Activated CD8-positive, alpha-beta memory T cell treated with anti-CD3 and anti-CD28 coated beads, Interleukin-2, amount 50 U/mL, for 24 hours (primary cell): ENCODE measurements at regions not wholly inside any gene's neighbourhood (a gene's known extent, or its start where the extent isn't known, plus 50 kb on each side); places are given as distances from the start of the nearest gene placed in this dataset.

Experiments
- DNase-seq: peaks from one replicate; pipeline ENCODE4 v3.0.0-alpha.2; 2020; ENCODE audit errors: extremely low read depth

DNA sequence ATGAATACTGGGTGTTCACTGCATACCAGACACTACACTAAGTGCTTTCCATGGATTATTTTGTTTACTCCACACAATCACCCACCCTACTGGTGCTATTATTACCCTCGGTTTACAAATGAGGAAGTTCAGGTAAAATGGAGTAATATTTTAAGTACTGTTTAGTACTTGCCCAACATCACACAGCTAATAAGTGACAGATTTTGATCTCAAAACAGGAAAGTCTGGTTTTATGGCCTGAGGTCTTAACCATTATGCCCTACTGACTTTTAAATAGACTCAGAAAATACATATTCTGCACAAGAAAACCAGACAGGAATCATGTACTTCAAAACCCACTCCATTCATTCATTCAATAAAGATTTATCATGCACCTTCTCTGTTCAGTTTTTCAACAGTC is 431.0 kb upstream of the TLE4 start:
- DNase-seq: no peak

DNA sequence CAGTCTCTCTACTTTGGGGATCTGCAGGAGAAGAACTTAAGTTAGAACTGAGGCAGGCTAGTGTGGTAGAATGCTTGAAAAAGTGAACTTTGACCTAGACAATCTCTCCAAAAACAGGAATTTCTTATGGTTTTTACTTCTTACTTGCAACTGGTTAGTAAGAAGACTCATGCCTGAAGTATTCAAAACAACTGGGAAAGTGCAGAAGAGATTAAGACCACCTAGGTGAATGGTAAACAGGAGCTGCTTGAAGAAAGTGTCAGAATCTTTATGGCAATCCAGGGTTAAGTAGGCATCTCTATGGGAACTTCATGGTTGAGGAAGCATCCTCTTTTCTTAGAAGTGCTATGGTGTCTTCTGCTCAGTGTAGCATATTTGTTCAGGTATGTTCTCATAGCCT is 428.6 kb upstream of the TLE4 start:
- DNase-seq: no peak

DNA sequence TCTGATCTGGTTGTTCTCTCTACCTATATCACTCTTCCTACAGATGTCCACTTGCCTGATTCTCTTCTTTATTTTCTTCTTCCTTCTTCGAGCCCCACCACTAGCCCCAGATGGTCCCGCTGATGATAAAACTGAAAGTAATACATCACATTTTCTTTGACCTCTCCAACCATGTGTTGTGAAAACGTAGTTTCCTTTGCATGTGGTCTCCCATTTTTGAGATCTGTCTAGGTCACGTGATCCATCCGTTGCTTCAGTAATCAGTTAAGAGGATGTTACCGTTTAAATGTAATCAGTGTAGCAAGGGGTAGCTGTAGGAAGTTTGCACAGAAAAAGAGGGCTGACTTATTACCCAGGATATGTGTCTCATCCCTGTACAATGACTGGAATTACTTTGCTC is 426.3 kb upstream of the TLE4 start:
- DNase-seq: no peak

DNA sequence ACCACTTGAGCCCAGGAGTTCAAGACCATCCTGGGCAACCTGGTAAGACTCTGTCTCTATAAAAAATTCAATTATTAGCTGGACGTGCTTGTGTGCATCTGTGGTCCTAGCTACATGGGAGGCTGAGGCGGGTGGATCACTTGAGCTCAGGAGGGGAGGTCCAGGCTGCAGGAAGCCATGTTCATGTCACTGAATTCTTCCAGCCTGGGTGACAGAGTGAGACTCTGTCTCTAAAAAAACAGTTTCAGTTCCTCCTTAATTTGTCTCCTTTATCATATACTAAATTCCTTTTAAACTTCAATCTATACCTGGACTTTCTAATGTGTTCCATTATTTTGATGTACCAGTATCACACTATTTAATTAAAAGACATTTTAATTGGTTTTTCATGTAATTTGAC is 422.2 kb upstream of the TLE4 start:
- DNase-seq: no peak

DNA sequence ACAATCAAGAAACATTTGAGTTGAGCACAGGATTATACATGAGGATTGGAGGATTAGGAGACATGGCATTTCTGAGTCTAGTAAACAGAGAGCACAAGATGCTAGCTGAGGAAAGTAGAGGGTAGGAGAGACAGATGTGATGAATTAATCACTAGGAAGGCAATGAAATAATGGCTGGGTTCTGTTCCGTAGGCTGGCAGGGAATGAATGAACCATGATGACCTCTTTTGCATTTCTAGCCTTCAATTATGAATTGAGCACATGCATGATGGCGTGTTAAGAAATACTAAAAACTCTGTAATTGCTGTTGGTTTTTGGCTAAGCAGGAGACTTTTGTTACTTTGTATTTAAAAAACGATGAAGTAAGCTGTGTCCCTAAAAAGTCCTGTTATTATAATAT is 420.0 kb upstream of the TLE4 start:
- no peak for DNase-seq

DNA sequence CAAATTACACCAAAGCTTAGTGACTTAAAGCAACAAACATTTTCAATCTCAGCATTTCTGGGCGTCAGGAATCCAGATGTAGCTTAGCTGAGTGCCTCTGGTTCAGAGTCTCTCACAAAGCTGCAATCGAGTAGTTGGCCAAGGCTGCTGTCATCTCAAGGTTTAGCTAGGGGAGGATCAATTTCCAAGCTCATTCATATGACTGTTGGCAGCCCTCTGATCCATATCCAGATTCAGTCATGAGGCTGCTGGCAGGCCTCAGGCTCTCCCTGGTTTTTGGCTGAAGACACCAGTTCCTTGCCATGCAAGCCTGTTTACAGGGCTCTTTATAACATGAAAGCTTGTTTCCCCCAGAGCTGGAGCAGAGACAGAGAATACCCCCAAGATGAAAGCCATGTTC is 419.5 kb upstream of the TLE4 start:
- no peak for DNase-seq

DNA sequence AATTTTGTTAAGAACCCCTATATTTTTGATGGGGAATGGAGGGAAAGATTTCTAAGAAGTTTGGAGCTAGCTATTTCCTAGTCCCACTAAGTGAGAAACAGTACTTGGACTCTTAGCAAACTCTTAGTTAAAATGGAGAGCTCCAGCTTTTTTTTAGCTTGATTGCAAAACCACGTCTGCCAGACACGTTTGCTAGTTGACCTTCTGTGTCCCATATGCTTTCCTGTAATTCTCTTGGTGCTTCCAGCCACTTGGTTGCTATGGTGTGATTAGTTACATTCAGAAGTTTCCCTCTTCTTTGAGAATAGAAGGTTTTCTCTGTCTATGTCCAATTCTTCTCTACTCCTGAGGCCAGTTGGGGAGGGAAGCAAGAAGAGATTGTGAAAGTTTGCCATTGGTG is 417.0 kb upstream of the TLE4 start:
- DNase-seq: no peak

DNA sequence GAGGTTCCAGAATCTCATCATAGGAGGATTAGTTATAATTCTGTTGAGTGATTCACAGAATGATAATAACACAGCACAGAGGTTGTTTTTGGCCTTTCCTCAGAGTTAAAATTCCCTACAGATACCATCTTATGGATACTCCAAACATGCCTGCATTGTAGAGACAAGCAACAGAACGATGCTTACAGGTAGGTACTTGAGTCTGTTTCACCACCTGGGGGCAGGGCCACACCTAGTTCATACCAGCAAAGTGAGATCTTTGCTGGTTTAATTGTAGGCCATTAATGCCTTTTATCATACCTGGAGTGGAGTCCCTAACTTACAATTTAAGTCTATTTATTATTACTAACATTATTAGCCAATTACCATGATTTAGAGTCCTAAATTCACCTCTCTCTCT is 416.5 kb upstream of the TLE4 start:
- DNase-seq: no peak

DNA sequence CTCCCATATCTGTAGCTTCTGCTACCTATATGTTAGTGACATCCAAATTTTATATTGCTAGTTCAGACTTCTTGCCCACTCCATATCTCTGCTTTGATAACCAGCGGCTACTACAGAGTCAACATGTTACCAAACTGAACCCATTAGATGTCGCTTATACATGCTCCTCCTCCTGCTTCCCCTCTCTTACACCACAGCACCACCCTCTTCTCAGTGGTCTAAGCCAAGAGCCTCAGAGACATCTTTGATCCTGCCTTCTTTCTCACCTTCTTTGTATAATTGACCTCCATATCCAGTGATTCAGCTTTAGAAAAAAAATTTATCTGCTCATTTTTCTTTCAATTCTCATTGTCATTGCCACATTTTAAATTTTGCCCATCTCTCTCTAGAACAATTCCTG is 408.2 kb upstream of the TLE4 start:
- no peak for DNase-seq

DNA sequence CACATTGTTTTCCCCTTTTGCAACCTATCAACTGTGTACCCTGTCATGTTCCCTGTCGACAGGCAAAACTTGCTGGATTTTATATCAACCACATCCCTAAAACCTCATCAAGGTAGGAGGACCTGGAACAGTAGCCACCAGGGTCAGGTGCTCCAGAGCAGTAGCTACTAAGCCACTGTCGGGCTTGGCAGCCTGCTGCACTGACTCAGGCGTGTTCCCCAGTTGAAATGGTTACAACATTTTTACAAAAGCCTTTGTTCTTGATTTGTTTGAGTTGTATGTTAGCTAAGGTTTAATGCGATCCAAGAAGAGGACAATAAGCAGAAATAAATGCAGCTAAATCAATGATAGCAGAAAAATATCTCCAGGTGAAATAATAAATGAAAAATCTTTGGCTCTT is 407.4 kb upstream of the TLE4 start:
- DNase-seq: no peak

DNA sequence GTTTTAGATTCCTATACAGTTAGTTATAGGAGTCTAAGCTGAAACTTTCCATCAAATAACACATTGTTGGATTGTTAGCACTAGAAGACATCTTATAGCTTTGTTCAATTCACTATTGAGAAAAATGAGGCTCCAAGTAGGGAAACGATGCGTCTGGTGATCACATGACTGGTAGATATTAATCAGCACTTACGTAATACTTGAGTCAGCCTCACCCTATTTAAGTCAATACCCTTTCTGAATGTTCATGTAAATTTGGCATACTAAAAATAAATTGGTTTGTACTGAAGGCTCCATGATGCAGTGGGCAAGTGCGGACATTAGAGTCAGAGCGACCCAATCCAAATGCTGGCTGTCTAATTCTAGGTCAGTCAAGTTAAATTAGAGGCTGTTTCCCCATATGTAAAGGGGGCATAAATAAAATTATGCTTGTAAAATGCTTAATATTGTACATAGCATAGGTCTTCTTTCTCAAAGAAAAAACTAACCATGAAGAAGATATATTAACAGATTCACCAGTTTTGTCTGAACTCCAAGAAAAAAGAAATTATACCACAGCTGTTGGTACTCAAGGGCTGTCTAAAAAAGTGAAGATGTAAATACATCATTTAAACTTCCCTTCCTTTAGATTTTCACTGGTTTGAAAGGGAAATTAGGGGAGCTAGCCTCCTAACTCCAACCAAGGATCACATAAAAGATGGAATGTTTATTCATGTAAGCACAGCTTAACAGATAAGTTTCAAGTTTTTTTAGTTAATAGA is 406.6 kb upstream of the TLE4 start:
- no peak for DNase-seq

DNA sequence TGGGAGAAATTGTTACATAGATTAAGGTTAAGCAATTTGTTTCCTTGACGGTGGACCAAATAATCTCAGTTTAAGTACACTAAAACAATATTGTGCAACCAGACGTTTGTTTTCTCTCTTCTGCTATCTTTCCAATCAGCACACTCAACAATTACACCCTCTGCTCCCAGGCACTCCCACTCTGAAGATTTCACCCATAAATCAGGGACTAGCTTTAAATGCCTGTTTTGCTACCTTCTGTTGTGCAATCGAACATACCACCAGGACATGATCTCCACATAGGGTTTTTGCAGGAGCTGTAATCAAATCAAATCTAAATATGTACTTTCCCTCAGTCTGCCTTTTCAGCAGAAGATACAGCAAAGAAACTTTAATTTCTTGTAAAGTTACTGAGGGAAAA is 405.8 kb upstream of the TLE4 start:
- no peak for DNase-seq

DNA sequence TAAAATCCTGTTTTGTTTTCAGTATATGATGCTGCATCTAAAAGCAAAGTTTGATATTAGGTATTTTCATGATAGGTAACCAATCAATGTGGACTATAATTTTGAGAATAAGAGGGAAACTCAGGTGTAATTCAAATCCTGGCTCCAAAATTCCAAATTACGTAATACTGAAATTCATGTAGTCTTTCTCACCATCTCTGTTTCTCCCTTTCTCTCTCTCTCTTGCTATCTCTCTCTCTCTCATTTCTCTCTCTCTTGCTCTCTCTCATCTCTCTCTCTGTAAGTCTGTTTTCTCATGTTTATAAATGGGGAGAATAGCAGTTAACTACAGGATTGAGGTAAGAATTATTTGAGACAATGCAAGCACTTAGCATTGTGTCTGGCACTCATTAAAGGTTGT is 401.1 kb upstream of the TLE4 start:
- no peak for DNase-seq

DNA sequence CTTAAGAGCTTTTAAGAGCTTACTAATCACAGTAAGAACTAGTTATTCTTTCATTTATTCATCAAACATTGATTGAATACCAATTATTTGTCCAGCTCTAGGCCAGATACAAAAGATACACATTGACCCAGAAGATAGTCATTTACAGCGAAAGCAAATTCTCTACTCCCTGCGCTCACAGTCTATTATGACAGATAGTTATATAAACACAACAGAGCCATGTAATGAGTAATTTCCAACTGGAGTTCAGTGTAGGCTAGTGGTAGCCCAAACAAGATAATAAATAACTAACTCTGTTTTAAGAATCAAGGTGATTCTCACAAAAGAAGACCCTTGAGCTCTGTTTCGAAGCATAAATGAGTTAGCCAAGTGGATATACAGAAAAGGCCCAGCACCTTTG is 397.8 kb upstream of the TLE4 start:
- DNase-seq: no peak

DNA sequence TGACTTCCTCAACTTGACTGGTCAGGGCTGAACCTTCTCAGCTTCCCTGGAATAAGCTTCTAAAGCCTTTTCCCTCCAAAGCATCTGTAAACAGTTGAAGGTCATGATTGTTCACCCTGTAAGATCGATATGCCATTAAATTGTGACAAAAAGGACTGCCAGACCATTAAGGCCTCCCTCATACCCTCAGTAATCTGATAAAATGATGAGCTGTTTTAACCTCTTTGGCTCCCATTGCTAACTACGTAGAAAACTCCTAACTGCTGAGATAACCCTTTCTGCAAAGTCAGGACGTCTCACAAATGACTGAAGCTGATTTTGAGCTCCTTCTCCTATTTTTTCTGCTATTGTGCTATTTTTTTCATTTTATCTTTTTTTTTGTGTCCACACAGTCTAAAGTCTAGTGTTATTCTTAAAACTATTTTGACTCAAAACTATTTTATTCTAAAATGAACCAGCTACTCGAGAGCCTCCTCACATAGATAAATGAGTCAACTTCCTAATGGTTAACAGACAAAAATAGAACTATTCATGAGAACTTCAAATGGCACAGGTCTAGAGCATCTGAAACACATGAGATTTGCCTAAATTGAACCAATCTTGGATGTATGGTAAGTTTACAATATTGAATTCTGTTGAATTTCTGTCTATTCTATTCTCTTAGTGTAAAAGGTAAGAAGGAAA is 395.6 kb upstream of the TLE4 start:
- no peak for DNase-seq

DNA sequence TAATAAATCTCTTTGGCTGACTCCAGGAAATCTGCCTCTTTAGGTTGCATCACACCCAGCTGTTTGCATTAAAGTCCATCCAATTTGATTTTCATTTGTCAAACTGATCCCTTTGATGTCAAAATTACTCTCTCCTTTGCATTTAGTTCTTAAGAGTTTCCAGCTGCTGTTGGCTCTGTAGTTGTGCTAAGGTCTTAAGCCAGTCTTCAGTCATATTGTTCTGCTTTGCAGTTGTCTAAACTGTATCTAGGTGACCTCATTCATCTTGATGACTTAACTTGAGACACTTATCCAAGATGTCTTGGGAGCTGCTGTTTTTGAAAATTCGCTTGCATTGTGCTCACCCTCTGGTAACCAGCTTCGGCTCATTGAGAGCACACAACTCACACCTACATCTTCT is 386.9 kb upstream of the TLE4 start:
- DNase-seq: no peak

DNA sequence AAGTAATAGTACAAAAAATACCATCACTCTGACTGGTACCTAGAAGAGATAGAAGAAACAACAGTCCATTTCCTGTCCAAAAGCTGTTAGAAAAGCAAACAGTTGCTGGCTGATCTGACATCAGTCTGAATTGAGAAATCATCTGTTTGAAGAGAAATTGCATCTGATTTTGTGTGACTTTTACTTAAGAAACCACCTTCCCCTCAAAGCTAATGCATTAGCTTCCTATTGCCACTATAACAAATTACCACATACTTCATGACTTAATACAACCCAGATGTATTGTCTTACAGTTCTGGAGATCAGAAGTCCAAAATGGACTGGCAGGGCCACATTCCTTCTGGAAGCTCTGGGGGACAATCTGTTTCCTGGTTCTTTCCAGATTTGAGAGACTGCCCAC is 385.9 kb upstream of the TLE4 start:
- no peak for DNase-seq

DNA sequence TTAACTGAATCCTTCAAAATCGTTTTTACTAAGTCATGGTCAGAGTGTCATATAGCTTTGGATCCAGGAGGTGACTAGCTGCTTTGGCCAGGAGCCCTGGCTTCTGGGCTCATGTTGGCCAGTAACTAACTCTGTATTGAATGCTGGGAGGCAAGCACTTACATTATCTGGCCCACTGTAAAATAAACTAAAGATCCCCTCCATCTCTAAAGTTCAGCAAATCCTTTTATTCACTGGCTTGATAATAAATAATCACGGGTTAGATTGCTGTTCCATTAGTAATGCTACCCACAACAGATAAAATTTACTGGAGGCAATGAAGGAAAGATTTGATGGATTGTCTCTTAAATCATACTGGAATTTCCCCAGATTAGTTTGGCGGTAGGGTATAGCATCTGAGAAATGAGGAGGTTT is 382.2 kb upstream of the TLE4 start:
- no peak for DNase-seq

DNA sequence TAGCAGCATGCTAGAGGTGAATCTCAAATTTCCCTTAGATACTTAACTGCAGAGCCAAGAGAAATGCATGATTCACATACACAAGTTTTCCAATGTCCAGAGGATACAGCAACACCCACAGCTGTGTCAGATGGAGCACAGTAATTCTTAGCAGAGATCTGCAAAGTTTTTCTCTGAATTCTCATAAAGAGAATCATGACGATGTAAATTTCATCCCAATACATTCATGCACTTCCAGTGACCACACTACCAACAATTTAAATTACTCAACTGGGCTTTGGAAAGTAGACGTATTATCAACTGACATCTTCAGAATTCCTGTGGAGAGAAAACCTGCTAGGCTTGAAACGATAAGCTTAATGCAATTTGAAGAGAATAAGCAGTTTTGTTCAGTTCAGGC is 378.8 kb upstream of the TLE4 start:
- no peak for DNase-seq

DNA sequence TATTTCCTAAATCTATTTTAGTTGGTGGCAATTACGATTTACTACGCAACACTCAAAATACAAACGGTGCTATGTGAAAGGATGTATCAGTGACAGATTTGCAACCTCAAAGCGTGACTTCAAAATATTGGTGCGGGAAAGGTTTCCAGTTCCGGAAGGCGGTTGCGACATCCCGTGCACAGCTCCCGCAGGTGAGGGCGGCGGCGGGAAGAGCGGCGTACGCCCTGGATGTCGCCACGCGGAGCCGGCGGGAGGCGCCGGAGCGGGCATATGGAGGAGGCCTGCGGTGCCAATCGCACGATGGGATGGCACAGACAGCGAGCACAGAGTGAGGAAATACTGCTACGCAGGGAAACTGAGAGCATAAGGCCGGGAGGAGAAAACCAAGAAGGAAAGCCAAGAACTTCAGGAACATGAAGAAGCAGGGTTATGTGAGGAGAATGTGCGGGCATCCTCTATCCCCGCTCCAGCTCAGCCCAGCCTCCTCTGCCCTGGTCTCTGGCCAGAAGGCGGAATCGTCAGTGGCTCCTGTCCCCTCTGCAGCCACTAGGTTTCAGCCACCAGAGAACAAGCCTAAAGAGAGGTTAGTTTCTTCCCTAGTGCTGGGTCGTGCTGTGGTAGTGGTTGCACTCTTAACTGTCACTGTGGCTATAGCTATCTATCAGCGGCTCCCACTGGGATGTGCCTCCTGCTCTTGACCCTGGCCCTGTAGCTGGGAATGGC is 378.1 kb upstream of the TLE4 start:
- DNase-seq: no peak

DNA sequence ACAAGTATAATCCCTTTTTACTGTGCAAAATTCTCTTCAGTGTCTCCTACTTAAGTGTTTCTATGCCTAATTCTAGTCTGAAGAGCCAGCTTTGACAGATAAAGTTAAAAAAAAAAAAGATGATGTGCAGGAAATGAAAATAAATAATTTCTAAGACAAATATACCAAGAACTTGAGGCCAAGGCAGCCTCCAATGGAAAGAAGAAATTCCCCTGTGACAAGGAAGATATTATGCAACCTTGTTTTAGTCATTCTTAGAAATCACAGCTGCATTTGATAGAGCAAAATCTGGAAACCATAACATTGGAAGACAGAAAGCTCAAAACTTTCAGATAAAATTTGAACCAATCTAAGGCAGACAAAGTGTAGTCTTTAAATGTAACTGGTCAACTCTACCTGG is 375.9 kb upstream of the TLE4 start:
- DNase-seq: no peak

DNA sequence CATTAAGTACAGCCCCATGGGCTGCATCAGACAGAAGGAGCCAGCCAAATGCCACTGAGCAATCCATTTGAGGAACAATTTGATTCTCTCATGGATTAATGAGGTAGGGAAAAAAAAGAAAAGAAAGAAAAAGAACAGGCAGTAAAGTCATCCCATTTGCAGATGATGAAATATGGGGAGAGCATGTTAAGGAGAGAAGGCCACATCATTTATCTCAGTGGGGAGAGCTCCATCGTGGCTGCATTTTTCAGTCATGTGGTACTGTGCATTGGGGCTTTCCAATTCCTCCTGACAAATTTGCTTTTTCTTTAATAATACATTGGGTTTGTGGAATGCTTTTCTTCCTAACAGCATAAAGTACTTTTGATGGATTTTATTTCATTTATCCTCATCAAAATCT is 375.2 kb upstream of the TLE4 start:
- DNase-seq: no peak

DNA sequence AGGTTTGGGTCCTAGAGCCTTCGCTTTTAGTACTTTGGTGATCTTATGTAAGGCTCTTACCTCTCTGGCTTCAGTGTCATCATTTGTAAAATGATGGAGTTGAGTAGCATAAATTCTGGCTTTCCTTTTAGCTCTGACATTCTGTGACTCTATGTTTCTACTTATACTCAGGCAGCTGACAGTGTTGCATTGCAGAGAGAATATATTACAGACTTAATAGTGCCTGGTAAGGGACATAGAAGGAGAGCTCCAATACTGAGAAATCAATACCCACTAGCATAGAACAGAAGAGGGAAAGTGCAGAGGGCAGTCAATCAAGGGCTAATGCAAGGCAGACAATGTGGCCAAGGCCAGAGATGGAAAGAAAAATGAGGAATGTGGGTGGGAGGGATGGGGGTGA is 371.4 kb upstream of the TLE4 start:
- DNase-seq: no peak
